ENCODE measurements at regions not wholly inside any gene's neighbourhood (a gene's known extent, or its start where the extent isn't known, plus 50 kb on each side); places are given as distances from the start of the nearest gene placed in this dataset.

- Histone ChIP-seq H3K9ac (ENCODE audit: low read depth, low read length) (no peak overlapping the region), H3K27me3 (ENCODE audit: insufficient read depth, low read length, poor library complexity) (no peaks in the 10 kb centered on the region), H3K4me1 (ENCODE audit: insufficient read depth, low read length) (0 out of 2 replicates have a peak, but pooled peaks cover 8% of the 10 kb centered on the region), H4K20me1 (ENCODE audit: insufficient read depth, low read length) (no peaks in the 10 kb centered on the region), H3K4me3 (ENCODE audit: low read depth in 1 of 2, low read length in 2 of 2) (no peak overlapping the region), H3K4me2 (ENCODE audit: insufficient read depth, low read length) (no peak overlapping the region), H3K36me3 (ENCODE audit: insufficient read depth, low read length) (no peaks in the 10 kb centered on the region), H3K9me3 (ENCODE audit: insufficient read depth, low read length, severe bottlenecking) (no peaks in the 10 kb centered on the region), H2AFZ (ENCODE audit: low read depth, low read length) (no peak overlapping the region), H3K27ac (ENCODE audit: low read length) (no peak overlapping the region), H3K79me2 (ENCODE audit: insufficient read depth, low read length) (no peaks in the 10 kb centered on the region)
- DNase-seq = no peak
- TF ChIP-seq EZH2 (IDR thresholded peaks at IDR 0.05; ENCODE audit: borderline replicate concordance, low read depth, low read length, severe bottlenecking) = no peak
- TF ChIP-seq, protein P1, sequence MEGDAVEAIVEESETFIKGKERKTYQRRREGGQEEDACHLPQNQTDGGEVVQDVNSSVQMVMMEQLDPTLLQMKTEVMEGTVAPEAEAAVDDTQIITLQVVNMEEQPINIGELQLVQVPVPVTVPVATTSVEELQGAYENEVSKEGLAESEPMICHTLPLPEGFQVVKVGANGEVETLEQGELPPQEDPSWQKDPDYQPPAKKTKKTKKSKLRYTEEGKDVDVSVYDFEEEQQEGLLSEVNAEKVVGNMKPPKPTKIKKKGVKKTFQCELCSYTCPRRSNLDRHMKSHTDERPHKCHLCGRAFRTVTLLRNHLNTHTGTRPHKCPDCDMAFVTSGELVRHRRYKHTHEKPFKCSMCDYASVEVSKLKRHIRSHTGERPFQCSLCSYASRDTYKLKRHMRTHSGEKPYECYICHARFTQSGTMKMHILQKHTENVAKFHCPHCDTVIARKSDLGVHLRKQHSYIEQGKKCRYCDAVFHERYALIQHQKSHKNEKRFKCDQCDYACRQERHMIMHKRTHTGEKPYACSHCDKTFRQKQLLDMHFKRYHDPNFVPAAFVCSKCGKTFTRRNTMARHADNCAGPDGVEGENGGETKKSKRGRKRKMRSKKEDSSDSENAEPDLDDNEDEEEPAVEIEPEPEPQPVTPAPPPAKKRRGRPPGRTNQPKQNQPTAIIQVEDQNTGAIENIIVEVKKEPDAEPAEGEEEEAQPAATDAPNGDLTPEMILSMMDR (IDR thresholded peaks at IDR 0.05; ENCODE audit: borderline replicate concordance, extremely low read depth, low read length, poor library complexity, severe bottlenecking) = no peak
- ATAC-seq (ENCODE audit: insufficient read depth, low read depth) = no peak
Observed at GRCh38 chr4:100695039-100695654, 177.3 kb upstream of the EMCN start.

- no peaks in the 10 kb centered on the region for H3K36me3 ChIP-seq (ENCODE audit: insufficient read depth, low read length)
- no peaks in the 10 kb centered on the region for H4K20me1 ChIP-seq (ENCODE audit: insufficient read depth, low read length)
- no peak overlapping the region for H3K4me3 ChIP-seq (ENCODE audit: low read depth in 1 of 2, low read length in 2 of 2)
- no peaks in the 10 kb centered on the region for H3K27me3 ChIP-seq (ENCODE audit: insufficient read depth, low read length, poor library complexity)
- H3K4me2 ChIP-seq (ENCODE audit: insufficient read depth, low read length) = no peak overlapping the region
- no peak for TF ChIP-seq EZH2 (IDR thresholded peaks at IDR 0.05; ENCODE audit: borderline replicate concordance, low read depth, low read length, severe bottlenecking)
- TF ChIP-seq, protein P1 (IDR thresholded peaks at IDR 0.05; ENCODE audit: borderline replicate concordance, extremely low read depth, low read length, poor library complexity, severe bottlenecking) = no peak
- H2AFZ ChIP-seq (ENCODE audit: low read depth, low read length) = no peak overlapping the region
- DNase-seq (no peak), ATAC-seq (ENCODE audit: insufficient read depth, low read depth) (no peak)
- H3K79me2 ChIP-seq (ENCODE audit: insufficient read depth, low read length) = no peaks in the 10 kb centered on the region
- H3K9ac ChIP-seq (ENCODE audit: low read depth, low read length) = no peak overlapping the region
- H3K27ac ChIP-seq (ENCODE audit: low read length) = no peak overlapping the region
- H3K9me3 ChIP-seq (ENCODE audit: insufficient read depth, low read length, severe bottlenecking) = no peaks in the 10 kb centered on the region
- H3K4me1 ChIP-seq (ENCODE audit: insufficient read depth, low read length) = 0 out of 2 replicates have a peak, but pooled peaks cover under 1% of the 10 kb centered on the region
Observed at GRCh38 chr4:100694467-100694866, 176.6 kb upstream of the EMCN start.

DNA sequence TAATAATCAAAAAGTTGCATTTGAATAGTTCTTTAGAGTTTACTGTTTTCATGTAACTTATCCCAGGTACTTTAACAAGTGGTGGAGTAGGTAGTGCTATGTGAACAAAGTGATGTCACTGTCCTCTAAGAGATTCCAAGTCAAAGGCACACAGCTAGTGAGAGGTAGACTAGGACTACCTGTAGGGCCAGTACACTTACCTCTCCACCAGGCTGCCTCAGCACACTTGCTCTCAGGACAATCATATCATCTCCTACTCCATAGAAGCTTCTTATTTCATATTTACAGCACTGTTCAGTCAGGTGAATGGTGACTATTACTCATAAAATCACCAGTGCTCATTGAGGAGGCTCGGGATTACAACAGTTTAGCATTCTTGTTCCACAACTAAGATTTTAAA is 173.0 kb upstream of the EMCN start:
- Histone ChIP-seq H3K79me2 (ENCODE audit: insufficient read depth, low read length) (no peaks in the 10 kb centered on the region), H3K9ac (ENCODE audit: low read depth, low read length) (no peak overlapping the region), H2AFZ (ENCODE audit: low read depth, low read length) (no peak overlapping the region), H3K27ac (ENCODE audit: low read length) (no peak overlapping the region), H3K4me2 (ENCODE audit: insufficient read depth, low read length) (no peak overlapping the region), H4K20me1 (ENCODE audit: insufficient read depth, low read length) (no peaks in the 10 kb centered on the region), H3K27me3 (ENCODE audit: insufficient read depth, low read length, poor library complexity) (no peaks in the 10 kb centered on the region), H3K9me3 (ENCODE audit: insufficient read depth, low read length, severe bottlenecking) (no peaks in the 10 kb centered on the region), H3K4me3 (ENCODE audit: low read depth in 1 of 2, low read length in 2 of 2) (no peak overlapping the region), H3K4me1 (ENCODE audit: insufficient read depth, low read length) (no peaks in the 10 kb centered on the region), H3K36me3 (ENCODE audit: insufficient read depth, low read length) (no peaks in the 10 kb centered on the region)
- TF ChIP-seq, protein P1 (IDR thresholded peaks at IDR 0.05; ENCODE audit: borderline replicate concordance, extremely low read depth, low read length, poor library complexity, severe bottlenecking) = no peak
- no peak for TF ChIP-seq EZH2 (IDR thresholded peaks at IDR 0.05; ENCODE audit: borderline replicate concordance, low read depth, low read length, severe bottlenecking)
- no peak for DNase-seq
- no peak; the same call in 2 of the 3 replicates for ATAC-seq (ENCODE audit: insufficient read depth, low read depth)
